Activated B cell treated with CpG ODN at 0.5 μM for 24 hours (primary cell): ENCODE measurements at regions not wholly inside any gene's neighbourhood (a gene's known extent, or its start where the extent isn't known, plus 50 kb on each side); places are given as distances from the start of the nearest gene placed in this dataset.

ENCODE experiments used
- ATAC-seq: fragments of 200-7000 bp; cut with Tn5 transposase; one replicate; pipeline ENCODE4 v1.10.0; 2021; ENCODE audit warnings: low read depth, mild to moderate bottlenecking, moderate library complexity
- CTCF ChIA-PET: fragments of 350-600 bp; sonication (Branson Sonifier 250); formaldehyde crosslinking; loops from one replicate; lab custom pipeline; 2021; ENCODE audit warnings: antibody characterized with exemption; lab: Charles Lee
- POLR2A ChIA-PET: fragments of 350-600 bp; sonication (Branson Sonifier 250); formaldehyde crosslinking; loops from one replicate; lab custom pipeline; 2021; ENCODE audit warnings: antibody characterized with exemption; lab: Charles Lee
- DNase-seq: peaks from one replicate; pipeline ENCODE4 v3.0.0; 2022
- H3K27ac Mint-ChIP-seq: one replicate; pipeline ENCODE4 v1.8.0; 2020; ENCODE audit warnings: mixed read lengths
- H3K27me3 Mint-ChIP-seq: one replicate; pipeline ENCODE4 v1.8.0; 2021; ENCODE audit warnings: mixed read lengths
- H3K36me3 Mint-ChIP-seq: one replicate; pipeline ENCODE4 v1.8.0; 2021; ENCODE audit warnings: low read depth, mixed read lengths
- H3K4me1 Mint-ChIP-seq: one replicate; pipeline ENCODE4 v1.8.0; 2021; ENCODE audit warnings: mixed read lengths
- H3K4me3 Mint-ChIP-seq: one replicate; pipeline ENCODE4 v1.8.0; 2020; ENCODE audit warnings: mild to moderate bottlenecking, mixed read lengths
- H3K9me3 Mint-ChIP-seq: one replicate; pipeline ENCODE4 v1.8.0; 2020; ENCODE audit warnings: mixed read lengths
- CTCF ChIP-seq: fragments of 200-600 bp; IDR thresholded peaks from one replicate; pipeline ENCODE4 v1.8.0; 2022; ENCODE audit warnings: antibody characterized with exemption, mild to moderate bottlenecking
- intact Hi-C: fragments of 100-400 bp; cut with micrococcal nuclease; formaldehyde crosslinking; loops from one replicate; pipeline ENCODE4 v1.15.1; 2024

GRCh38 chr21:20592463-20592862 lies 405.7 kb upstream of the NCAM2 start:
- peaks cover 2% of the 10 kb centered on the region for H3K9me3 Mint-ChIP-seq
- intact Hi-C loops = no loop called here
- no peak for ATAC-seq
- H3K36me3 Mint-ChIP-seq = no peaks in the 10 kb centered on the region
- no peak for TF ChIP-seq CTCF
- H3K4me1 Mint-ChIP-seq = no peaks in the 10 kb centered on the region
- no peak overlapping the region for H3K4me3 Mint-ChIP-seq
- no peak overlapping the region for H3K27ac Mint-ChIP-seq
- no peaks in the 10 kb centered on the region for H3K27me3 Mint-ChIP-seq
- ChIA-PET POLR2A (no interaction called here), CTCF (no interaction called here)
- DNase-seq = no peak

GRCh38 chr21:20603236-20603635 lies 395.0 kb upstream of the NCAM2 start:
- intact Hi-C loops = no loop called here
- peaks cover 8% of the 10 kb centered on the region for H3K9me3 Mint-ChIP-seq
- H3K36me3 Mint-ChIP-seq = no peaks in the 10 kb centered on the region
- no peak for TF ChIP-seq CTCF
- no peaks in the 10 kb centered on the region for H3K4me1 Mint-ChIP-seq
- no peak overlapping the region for H3K4me3 Mint-ChIP-seq
- no peak overlapping the region for H3K27ac Mint-ChIP-seq
- DNase-seq (no peak), ATAC-seq (no peak)
- ChIA-PET POLR2A (no interaction called here), CTCF (no interaction called here)
- H3K27me3 Mint-ChIP-seq = no peaks in the 10 kb centered on the region

- no peak for ATAC-seq
- POLR2A ChIA-PET = no interaction called here
Measured at GRCh38 chr21:20611008-20611407, 387.2 kb upstream of the NCAM2 start.

GRCh38 chr21:20613654-20614053 lies 384.6 kb upstream of the NCAM2 start:
- no peaks in the 10 kb centered on the region for H3K27me3 Mint-ChIP-seq
- no peaks in the 10 kb centered on the region for H3K4me1 Mint-ChIP-seq
- H3K4me3 Mint-ChIP-seq = no peak overlapping the region
- DNase-seq = no peak
- intact Hi-C loops = no loop called here
- TF ChIP-seq CTCF = no peak
- ChIA-PET POLR2A (no interaction called here), CTCF (no interaction called here)
- H3K36me3 Mint-ChIP-seq = no peaks in the 10 kb centered on the region
- no peak for ATAC-seq
- H3K9me3 Mint-ChIP-seq = peaks cover 4% of the 10 kb centered on the region
- H3K27ac Mint-ChIP-seq = no peak overlapping the region

More at GRCh38 chr21:20611008-20611407, 387.2 kb upstream of the NCAM2 start:
- Mint-ChIP-seq H3K4me1 (no peaks in the 10 kb centered on the region), H3K36me3 (no peaks in the 10 kb centered on the region), H3K9me3 (peaks cover 6% of the 10 kb centered on the region), H3K4me3 (no peak overlapping the region), H3K27ac (no peak overlapping the region), H3K27me3 (no peaks in the 10 kb centered on the region)
- no peak for TF ChIP-seq CTCF
- DNase-seq = no peak
- intact Hi-C loops = no loop called here
- CTCF ChIA-PET = no interaction called here

GRCh38 chr21:20617130-20617529 lies 381.1 kb upstream of the NCAM2 start:
- Mint-ChIP-seq H3K27me3 (no peaks in the 10 kb centered on the region), H3K4me1 (no peaks in the 10 kb centered on the region), H3K4me3 (no peak overlapping the region), H3K27ac (no peak overlapping the region), H3K36me3 (no peaks in the 10 kb centered on the region), H3K9me3 (peaks cover 2% of the 10 kb centered on the region)
- ChIA-PET CTCF (no interaction called here), POLR2A (no interaction called here)
- TF ChIP-seq CTCF = no peak
- no peak for ATAC-seq
- intact Hi-C loops = no loop called here
- no peak for DNase-seq
